HCT116 (cell line): ENCODE measurements at regions not wholly inside any gene's neighbourhood (a gene's known extent, or its start where the extent isn't known, plus 50 kb on each side); places are given as distances from the start of the nearest gene placed in this dataset.

Experiments used
- CTCF ChIP-seq, 3 experiments: fragments of 200-600 bp in 1 of 3; sonication (generic) in 1 of 3; IDR thresholded peaks in 2 of 3; conservative IDR thresholded peaks in 1 of 3; 2 replicates each; pipeline ENCODE4 v1.5.1; 2012 to 2017; ENCODE audit warnings: low read depth in 2 of 3, low read length in 2 of 3, antibody characterized with exemption in 1 of 3, borderline replicate concordance in 1 of 3, control low read depth in 1 of 3, mild to moderate bottlenecking in 1 of 3, mixed read lengths in 1 of 3, mixed run types in 1 of 3, moderate library complexity in 1 of 3; ENCODE audit not compliant: insufficient read depth in 1 of 3
- POLR2A ChIP-seq: IDR thresholded peaks from 2 replicates; pipeline ENCODE4 v1.7.0; 2011; ENCODE audit warnings: borderline replicate concordance; ENCODE audit not compliant: insufficient read depth, insufficient read length; ENCODE audit errors: extremely low read depth
- POLR2AphosphoS5 ChIP-seq: IDR thresholded peaks from 2 replicates; pipeline ENCODE4 v1.6.1; 2011; ENCODE audit warnings: mild to moderate bottlenecking, low read depth, low read length, moderate library complexity
- TCF7L2 ChIP-seq: IDR thresholded peaks from 2 replicates; pipeline ENCODE4 v1.7.0; 2011; ENCODE audit warnings: borderline replicate concordance, inconsistent platforms; ENCODE audit not compliant: insufficient read depth, insufficient read length; ENCODE audit errors: extremely low read depth

- no peak for TF ChIP-seq POLR2A
- no peak for TF ChIP-seq CTCF (IDR thresholded peaks at IDR 0.05 in 2 of 3, conservative IDR thresholded peaks at IDR 0.05 in 1 of 3; ENCODE audit: borderline replicate concordance in 1 of 3, insufficient read depth in 1 of 3, low read depth in 2 of 3, low read length in 2 of 3)
- TF ChIP-seq TCF7L2, result no peak
- TF ChIP-seq POLR2AphosphoS5, result no peak
Observed at GRCh38 chr1:232423591-232423990, 206.3 kb downstream of the SIPA1L2 start.
